HepG2 (cell line): ENCODE measurements at regions not wholly inside any gene's neighbourhood (a gene's known extent, or its start where the extent isn't known, plus 50 kb on each side); places are given as distances from the start of the nearest gene placed in this dataset.
A peak's percentile ranks its signal among the peaks of the same experiment; 100 is the strongest.
"Not testable (repeated sequence)": the region's sequence is repeated elsewhere in the genome, so short reads cannot be mapped to it uniquely, and the experiment has no call there.

Experiments used
- ATAC-seq: fragments of 200-7000 bp; cut with Tn5 transposase; 3 replicates; pipeline ENCODE4 v1.9.1; 2020; ENCODE audit warnings: mild to moderate bottlenecking, moderate library complexity
- BruUV-seq: library from RNA; stranded (reverse); fragments of 400-500 nt; replicated peaks from 2 replicates; lab custom pipeline; 2021; lab: Mats Ljungman, UMichigan
- CTCF ChIA-PET: fragments of 300-600 bp; formaldehyde crosslinking; extraction: SDS; loops from one replicate; lab custom pipeline; 2021; ENCODE audit warnings: low total read pairs, inconsistent platforms, low intra/inter-chr PET ratio; lab: Yijun Ruan, JAX
- POLR2A ChIA-PET: fragments of 350-600 bp; sonication (Branson Sonifier 250); formaldehyde crosslinking; loops from one replicate; lab custom pipeline; 2020; ENCODE audit warnings: antibody characterized with exemption, inconsistent platforms; lab: Yijun Ruan, JAX
- DNase-seq: peaks from one replicate; pipeline ENCODE4 v3.0.0-alpha.2; 2015; ENCODE audit warnings: low spot score
- FAIRE-seq: peaks from 3 replicates; lab custom pipeline; 2011; peaks lifted over from hg19 to GRCh38; lab: Jason Lieb, UNC
- H2AFZ ChIP-seq: one replicate; pipeline ENCODE4 v1.6.1; 2011; ENCODE audit warnings: low read length, inconsistent platforms
- H3K27ac ChIP-seq: fragments of 300-600 bp; 3 replicates; pipeline ENCODE4 v1.8.0; 2011; ENCODE audit warnings: mixed run types, mild to moderate bottlenecking, mixed read lengths, low read length, inconsistent platforms; ENCODE audit not compliant: insufficient read depth; ENCODE audit errors: extremely low read length
- H3K27me3 ChIP-seq, 2 experiments: fragments of 200-600 bp in 1 of 2; 2 replicates in 1 of 2; 3 replicates in 1 of 2; pipeline versions ENCODE4 v1.6.0 to v1.8.0; 2011; ENCODE audit warnings: low read length in 2 of 2, mild to moderate bottlenecking in 2 of 2, moderate library complexity in 2 of 2, inconsistent platforms in 1 of 2; ENCODE audit not compliant: insufficient read depth in 2 of 2, control insufficient read depth in 1 of 2
- H3K36me3 ChIP-seq, 2 experiments: fragments of 200-600 bp in 1 of 2; replicated peaks in 1 of 2; 2 replicates in 1 of 2; 3 replicates in 1 of 2; pipeline versions ENCODE4 v1.5.1 to v1.8.0; 2011; ENCODE audit warnings: low read length in 2 of 2, inconsistent platforms in 1 of 2; ENCODE audit not compliant: insufficient read depth in 2 of 2, control insufficient read depth in 1 of 2
- H3K4me1 ChIP-seq: 2 replicates; pipeline ENCODE4 v1.5.1; 2012; ENCODE audit warnings: low read length, inconsistent platforms; ENCODE audit not compliant: insufficient read depth
- H3K4me2 ChIP-seq: 2 replicates; pipeline ENCODE4 v1.6.0; 2011; ENCODE audit warnings: low read depth, low read length, inconsistent platforms
- H3K4me3 ChIP-seq, 3 experiments: fragments of 200-600 bp in 1 of 3; sonication (generic), shearing (Covaris generic) in 1 of 3; replicated peaks in 1 of 3; 2 replicates each; pipeline ENCODE4 v1.5.1; 2011 to 2016; ENCODE audit warnings: low read length in 3 of 3, inconsistent platforms in 2 of 3, low read depth in 2 of 3, mild to moderate bottlenecking in 2 of 3, control low read depth in 1 of 3, mixed read lengths in 1 of 3; ENCODE audit not compliant: insufficient read depth in 1 of 3
- H3K79me2 ChIP-seq: one replicate; pipeline ENCODE4 v1.6.1; 2011; ENCODE audit warnings: low read length, inconsistent platforms; ENCODE audit not compliant: insufficient read depth
- H3K9ac ChIP-seq: 2 replicates; pipeline ENCODE4 v1.6.0; 2011; ENCODE audit warnings: mild to moderate bottlenecking, low read depth, low read length, inconsistent platforms; ENCODE audit not compliant: insufficient read depth
- H3K9me3 ChIP-seq: 2 replicates; pipeline ENCODE4 v1.5.1; 2012; ENCODE audit warnings: mild to moderate bottlenecking, low read length
- H4K20me1 ChIP-seq: 2 replicates; pipeline ENCODE4 v1.6.0; 2011; ENCODE audit warnings: inconsistent platforms, mild to moderate bottlenecking, low read length, moderate library complexity; ENCODE audit not compliant: insufficient read depth
- ATF1 ChIP-seq: IDR thresholded peaks from 2 replicates; pipeline ENCODE4 v1.6.1; 2016; ENCODE audit warnings: mild to moderate bottlenecking, control low read depth
- CREBL2 ChIP-seq: sonication (generic); formaldehyde crosslinking; IDR thresholded peaks from 2 replicates; pipeline ENCODE4 v1.8.1; 2023; ENCODE audit warnings: missing genetic modification reagents, mild to moderate bottlenecking, borderline replicate concordance
- FOXP4 ChIP-seq: sonication (generic); formaldehyde crosslinking; IDR thresholded peaks from 2 replicates; pipeline ENCODE4 v1.4.0; 2020; ENCODE audit warnings: missing genetic modification reagents
- NR1H2 ChIP-seq: sonication (generic); formaldehyde crosslinking; IDR thresholded peaks from 2 replicates; pipeline ENCODE4 v1.8.1; 2022; ENCODE audit warnings: low read depth, missing genetic modification reagents, borderline replicate concordance
- ZBTB20 ChIP-seq: sonication (generic); formaldehyde crosslinking; IDR thresholded peaks from 2 replicates; pipeline ENCODE4 v1.8.1; 2023; ENCODE audit warnings: missing genetic modification reagents, low read depth, mild to moderate bottlenecking, borderline replicate concordance
- ZBTB38 ChIP-seq: sonication (generic); formaldehyde crosslinking; IDR thresholded peaks from 2 replicates; pipeline ENCODE4 v1.5.1; 2020; ENCODE audit warnings: mild to moderate bottlenecking, missing genetic modification reagents
- ZFP36L2 ChIP-seq: sonication (generic); formaldehyde crosslinking; IDR thresholded peaks from 2 replicates; pipeline ENCODE4 v1.4.0; 2020; ENCODE audit warnings: missing genetic modification reagents
- ZNF232 ChIP-seq: sonication (generic); formaldehyde crosslinking; IDR thresholded peaks from 2 replicates; pipeline ENCODE4 v1.4.0; 2020; ENCODE audit warnings: missing genetic modification reagents, borderline replicate concordance
- ZNF274 ChIP-seq: sonication (generic); formaldehyde crosslinking; IDR thresholded peaks from 2 replicates; pipeline ENCODE4 v1.5.1; 2020; ENCODE audit warnings: mild to moderate bottlenecking, missing genetic modification reagents
- WGBS: methylation state at CpG from one replicate; pipeline ENCODE4 v1.1.6; 2017; ENCODE audit warnings: low lambda C conversion rate; 5-methylcytosine and 5-hydroxymethylcytosine counted together
- in situ Hi-C: cut with HindIII; loops from 2 replicates; pipeline ENCODE4 v1.10.0; 2017; ENCODE audit warnings: low pct_unique_long_range_greater_than_20kb; ENCODE audit not compliant: extremely low pct_ligation_motif_present
- intact Hi-C: fragments of 100-400 bp; cut with micrococcal nuclease; formaldehyde crosslinking; loops from one replicate; pipeline ENCODE4 v1.10.0; 2022; ENCODE audit not compliant: unreplicated experiment

GRCh38 chr22:19607192-19608002 lies 83.2 kb upstream of the CLDN5 start (continued):
- 0 out of 2 replicates have a peak, but pooled peaks have one; percentile 26 for TF ChIP-seq ZBTB38

GRCh38 chr22:19608003-19608690 lies 83.9 kb upstream of the CLDN5 start:
- no peak for FAIRE-seq
- Histone ChIP-seq H3K36me3 (no peaks in the 10 kb centered on the region), H3K9ac (no peak overlapping the region)
- TF ChIP-seq FOXP4 (CRISPR knock-in tag) (no peak), ZNF274 (CRISPR knock-in tag) (no peak), ZFP36L2 (CRISPR knock-in tag) (no peak), CREBL2 (CRISPR knock-in tag) (no peak), NR1H2 (no peak), ATF1 (CRISPR knock-in tag) (no peak), ZNF232 (no peak), ZBTB20 (CRISPR knock-in tag) (no peak)
- TF ChIP-seq, all 625 proteins: peak for 0
- no peak for DNase-seq
- Histone ChIP-seq H3K4me2 (no peak overlapping the region), H3K27me3 (peaks cover 4 to 55% of the 10 kb centered on the region in 2 experiments), H3K27ac (no peak overlapping the region), H3K4me1 (peaks cover 26% of the 10 kb centered on the region), H4K20me1 (no peaks in the 10 kb centered on the region), H3K4me3 (no peak overlapping the region), H3K9me3 (no peaks in the 10 kb centered on the region), H2AFZ (no peak overlapping the region), H3K79me2 (no peaks in the 10 kb centered on the region)
- BruUV-seq: no TSS peak
- ChIA-PET CTCF (no interaction called here), POLR2A (no interaction called here)
- ATAC-seq: no peak
- 36% methylated on average over 9 of the region's 11 CpGs for WGBS
- in situ Hi-C loops: no loop called here
- intact Hi-C loops: loop anchor here (10.0 kb wide), 1 partner anchor 53 kb away; no protein-coding TSS in a partner anchor

- H3K9ac ChIP-seq, BruUV-seq, H3K4me2 ChIP-seq, H3K27ac ChIP-seq, ATAC-seq, H2AFZ ChIP-seq, POLR2A ChIA-PET, H3K36me3 ChIP-seq, H3K4me1 ChIP-seq, DNase-seq, H3K9me3 ChIP-seq, H3K79me2 ChIP-seq, in situ Hi-C loops, FAIRE-seq, H3K4me3 ChIP-seq, CTCF ChIA-PET, H4K20me1 ChIP-seq: not testable (repeated sequence)
- peaks cover 4 to 61% of the 10 kb centered on the region in 2 experiments for H3K27me3 ChIP-seq
- intact Hi-C loops: loop anchor here (10.0 kb wide), 1 partner anchor 55 kb away; no protein-coding TSS in a partner anchor
- 21% methylated on average over 8 of the region's 8 CpGs for WGBS
Observed at GRCh38 chr22:19609753-19610152, 85.5 kb upstream of the CLDN5 start.
